Astrocyte (in vitro differentiated cells and primary cell): ENCODE measurements at regions not wholly inside any gene's neighbourhood (a gene's known extent, or its start where the extent isn't known, plus 50 kb on each side); places are given as distances from the start of the nearest gene placed in this dataset.
A peak's percentile ranks its signal among the peaks of the same experiment; 100 is the strongest.
"Not testable (repeated sequence)": the region's sequence is repeated elsewhere in the genome, so short reads cannot be mapped to it uniquely, and the experiment has no call there.

ENCODE experiments used
- DNase-seq: peaks from one replicate; pipeline ENCODE4 v3.0.0-alpha.2; 2010; ENCODE audit warnings: low read depth
- FAIRE-seq: peaks from 2 replicates; lab custom pipeline; 2011; peaks lifted over from hg19 to GRCh38; lab: Jason Lieb, UNC
- H2AFZ ChIP-seq: 2 replicates; pipeline ENCODE4 v1.6.0; 2012; ENCODE audit warnings: low read depth, low read length, inconsistent platforms
- H3K27ac ChIP-seq: 2 replicates; pipeline ENCODE4 v1.5.1; 2011; ENCODE audit warnings: low read depth, low read length, inconsistent platforms
- H3K27me3 ChIP-seq: 2 replicates; pipeline ENCODE4 v1.6.0; 2011; ENCODE audit warnings: low read length, inconsistent platforms; ENCODE audit not compliant: insufficient read depth
- H3K36me3 ChIP-seq: 2 replicates; pipeline ENCODE4 v1.5.1; 2011; ENCODE audit warnings: low read length, inconsistent platforms; ENCODE audit not compliant: insufficient read depth
- H3K4me1 ChIP-seq: 2 replicates; pipeline ENCODE4 v1.5.1; 2011; ENCODE audit warnings: low read length, inconsistent platforms; ENCODE audit not compliant: insufficient read depth
- H3K4me2 ChIP-seq: 2 replicates; pipeline ENCODE4 v1.6.0; 2012; ENCODE audit warnings: low read length, inconsistent platforms
- H3K4me3 ChIP-seq: 2 replicates; pipeline ENCODE4 v1.5.1; 2011; ENCODE audit warnings: low read depth, mild to moderate bottlenecking, low read length, inconsistent platforms; ENCODE audit not compliant: insufficient read depth
- H3K79me2 ChIP-seq: 2 replicates; pipeline ENCODE4 v1.6.0; 2012; ENCODE audit warnings: mild to moderate bottlenecking, low read length, inconsistent platforms; ENCODE audit not compliant: insufficient read depth
- H3K9ac ChIP-seq: 2 replicates; pipeline ENCODE4 v1.6.0; 2012; ENCODE audit warnings: mild to moderate bottlenecking, low read length, inconsistent platforms
- H3K9me3 ChIP-seq: 2 replicates; pipeline ENCODE4 v1.5.1; 2012; ENCODE audit warnings: low read depth, mild to moderate bottlenecking, low read length, inconsistent platforms; ENCODE audit not compliant: insufficient read depth
- H4K20me1 ChIP-seq: 2 replicates; pipeline ENCODE4 v1.6.0; 2012; ENCODE audit warnings: low read length, inconsistent platforms; ENCODE audit not compliant: insufficient read depth
- H3K27ac Mint-ChIP-seq: one replicate; pipeline ENCODE4 v1.8.0; 2021; ENCODE audit warnings: mild to moderate bottlenecking, mixed read lengths; ENCODE audit not compliant: unreplicated experiment
- H3K27me3 Mint-ChIP-seq: one replicate; pipeline ENCODE4 v1.8.0; 2021; ENCODE audit warnings: low read depth, mixed read lengths; ENCODE audit not compliant: unreplicated experiment
- H3K36me3 Mint-ChIP-seq: one replicate; pipeline ENCODE4 v1.8.0; 2021; ENCODE audit warnings: low read depth, mixed read lengths; ENCODE audit not compliant: unreplicated experiment
- H3K4me1 Mint-ChIP-seq: one replicate; pipeline ENCODE4 v1.8.0; 2021; ENCODE audit warnings: low read depth, mixed read lengths; ENCODE audit not compliant: unreplicated experiment
- H3K4me3 Mint-ChIP-seq: one replicate; pipeline ENCODE4 v1.8.0; 2021; ENCODE audit warnings: mild to moderate bottlenecking, moderate library complexity, mixed read lengths; ENCODE audit not compliant: unreplicated experiment
- H3K9me3 Mint-ChIP-seq: one replicate; pipeline ENCODE4 v1.8.0; 2021; ENCODE audit warnings: mild to moderate bottlenecking, mixed read lengths; ENCODE audit not compliant: unreplicated experiment
- EZH2 ChIP-seq: IDR thresholded peaks from 2 replicates; pipeline ENCODE4 v1.6.1; 2012; ENCODE audit warnings: mild to moderate bottlenecking, low read length, inconsistent platforms; ENCODE audit not compliant: insufficient read depth
- TF ChIP-seq, protein P1 (sequence below): IDR thresholded peaks from 2 replicates; pipeline ENCODE4 v1.5.1; 2011; ENCODE audit warnings: low read depth, mild to moderate bottlenecking, inconsistent platforms, low read length, moderate library complexity; ENCODE audit not compliant: insufficient read depth

DNA sequence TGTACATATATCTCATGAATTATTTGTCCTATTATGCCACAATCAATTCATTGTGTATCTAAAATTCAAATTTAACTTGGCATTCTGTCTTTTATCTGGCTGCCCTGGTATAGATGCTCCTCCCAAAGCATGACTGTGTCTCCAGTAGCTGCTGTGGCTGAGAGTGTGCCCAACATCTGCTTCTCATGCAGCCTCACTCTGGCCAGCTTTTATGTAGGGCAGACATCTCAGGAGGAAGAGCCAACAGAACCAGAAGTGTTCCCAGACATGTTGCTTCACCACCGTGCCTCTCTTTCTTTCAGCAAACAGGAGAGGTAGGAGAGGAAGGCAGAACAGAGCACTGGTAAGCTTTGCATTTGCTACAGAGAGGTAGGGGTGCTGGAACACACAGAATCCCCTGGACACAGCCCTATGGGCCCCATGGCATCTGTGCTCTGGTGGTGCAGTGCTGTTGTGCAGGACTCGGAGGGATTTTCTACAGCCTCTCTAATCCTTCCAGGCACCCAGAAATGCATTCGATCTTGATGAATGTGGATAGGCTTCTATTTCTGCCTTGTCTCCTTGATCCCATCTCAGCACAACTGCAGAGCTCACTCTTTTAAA lies 637.1 kb downstream of the UTRN start:
- no peak overlapping the region for H3K4me3 ChIP-seq
- H3K9me3 ChIP-seq: no peaks in the 10 kb centered on the region
- TF ChIP-seq EZH2: no peak
- TF ChIP-seq, protein P1, sequence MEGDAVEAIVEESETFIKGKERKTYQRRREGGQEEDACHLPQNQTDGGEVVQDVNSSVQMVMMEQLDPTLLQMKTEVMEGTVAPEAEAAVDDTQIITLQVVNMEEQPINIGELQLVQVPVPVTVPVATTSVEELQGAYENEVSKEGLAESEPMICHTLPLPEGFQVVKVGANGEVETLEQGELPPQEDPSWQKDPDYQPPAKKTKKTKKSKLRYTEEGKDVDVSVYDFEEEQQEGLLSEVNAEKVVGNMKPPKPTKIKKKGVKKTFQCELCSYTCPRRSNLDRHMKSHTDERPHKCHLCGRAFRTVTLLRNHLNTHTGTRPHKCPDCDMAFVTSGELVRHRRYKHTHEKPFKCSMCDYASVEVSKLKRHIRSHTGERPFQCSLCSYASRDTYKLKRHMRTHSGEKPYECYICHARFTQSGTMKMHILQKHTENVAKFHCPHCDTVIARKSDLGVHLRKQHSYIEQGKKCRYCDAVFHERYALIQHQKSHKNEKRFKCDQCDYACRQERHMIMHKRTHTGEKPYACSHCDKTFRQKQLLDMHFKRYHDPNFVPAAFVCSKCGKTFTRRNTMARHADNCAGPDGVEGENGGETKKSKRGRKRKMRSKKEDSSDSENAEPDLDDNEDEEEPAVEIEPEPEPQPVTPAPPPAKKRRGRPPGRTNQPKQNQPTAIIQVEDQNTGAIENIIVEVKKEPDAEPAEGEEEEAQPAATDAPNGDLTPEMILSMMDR: no peak
- Mint-ChIP-seq H3K4me1 (peaks cover 13% of the 10 kb centered on the region), H3K9me3 (peaks cover 9% of the 10 kb centered on the region), H3K27ac (no peak overlapping the region), H3K36me3 (peaks cover 8% of the 10 kb centered on the region), H3K27me3 (no peaks in the 10 kb centered on the region), H3K4me3 (no peak overlapping the region)
- H3K4me1 ChIP-seq: no peaks in the 10 kb centered on the region
- DNase-seq (no peak), FAIRE-seq (no peak)
- no peaks in the 10 kb centered on the region for H3K36me3 ChIP-seq
- peak overlapping the region; percentile 32 for H2AFZ ChIP-seq
- no peaks in the 10 kb centered on the region for H3K27me3 ChIP-seq
- no peak overlapping the region for H3K9ac ChIP-seq
- no peak overlapping the region for H3K27ac ChIP-seq
- no peaks in the 10 kb centered on the region for H3K79me2 ChIP-seq
- H3K4me2 ChIP-seq: no peak overlapping the region
- no peaks in the 10 kb centered on the region for H4K20me1 ChIP-seq

DNA sequence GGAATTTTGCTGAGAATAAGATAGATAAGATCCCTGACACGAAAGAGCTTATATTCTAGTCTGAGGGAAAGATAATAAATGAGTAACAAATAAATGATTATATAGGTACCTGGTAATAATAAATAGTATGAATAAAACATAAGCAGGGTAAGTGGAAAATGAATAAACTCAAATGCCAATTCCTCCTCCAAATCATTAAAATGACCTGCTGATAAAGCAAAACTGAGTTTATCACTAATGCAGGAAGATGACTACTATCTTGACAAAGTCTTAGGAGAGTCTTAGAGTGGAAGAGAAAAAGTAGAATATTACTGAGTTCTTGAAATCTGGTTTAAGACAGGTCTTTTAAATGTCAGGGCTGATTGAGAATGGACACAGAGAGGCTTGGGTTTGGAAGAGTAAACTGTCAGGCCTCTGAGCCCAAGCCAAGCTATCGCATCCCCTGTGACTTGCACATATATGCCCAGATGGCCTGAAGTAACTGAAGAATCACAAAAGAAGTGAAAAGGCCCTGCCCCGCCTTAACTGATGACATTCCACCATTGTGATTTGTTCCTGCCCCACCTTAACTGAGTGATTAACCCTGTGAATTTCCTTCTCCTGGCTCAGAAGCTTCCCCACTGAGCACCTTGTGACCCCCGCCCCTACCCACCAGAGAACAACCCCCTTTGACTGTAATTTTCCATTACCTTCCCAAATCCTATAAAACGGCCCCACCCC lies 637.8 kb downstream of the UTRN start:
- peaks cover 13% of the 10 kb centered on the region for H3K4me1 Mint-ChIP-seq
- H4K20me1 ChIP-seq, H3K9me3 Mint-ChIP-seq, H3K27me3 ChIP-seq, H3K4me3 Mint-ChIP-seq, DNase-seq, H3K9me3 ChIP-seq, H3K4me2 ChIP-seq, H3K9ac ChIP-seq, H3K36me3 Mint-ChIP-seq, FAIRE-seq, H2AFZ ChIP-seq, H3K36me3 ChIP-seq, H3K27ac ChIP-seq, H3K4me1 ChIP-seq, H3K27me3 Mint-ChIP-seq, H3K79me2 ChIP-seq, H3K4me3 ChIP-seq: not testable (repeated sequence)
- H3K27ac Mint-ChIP-seq: peak overlapping the region; percentile 45

DNA sequence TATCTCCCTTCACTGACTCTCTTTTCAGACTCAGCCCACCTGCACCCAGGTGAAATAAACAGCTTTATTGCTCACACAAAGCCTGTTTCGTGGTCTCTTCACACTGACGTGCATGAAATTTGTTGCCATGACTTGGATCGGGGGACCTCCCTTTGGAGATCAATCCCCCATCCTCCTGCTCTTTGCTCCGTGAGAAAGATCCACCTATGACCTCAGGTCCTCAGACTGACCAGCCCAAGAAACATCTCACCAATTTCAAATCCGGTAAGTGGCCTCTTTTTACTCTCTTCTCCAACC lies 638.3 kb downstream of the UTRN start:
- H3K4me1 ChIP-seq, FAIRE-seq, H3K27me3 ChIP-seq, H3K9me3 ChIP-seq, H2AFZ ChIP-seq, H3K9ac ChIP-seq, H3K4me3 Mint-ChIP-seq, H3K27me3 Mint-ChIP-seq, H4K20me1 ChIP-seq, DNase-seq, H3K4me3 ChIP-seq, H3K27ac ChIP-seq, H3K36me3 ChIP-seq, H3K4me2 ChIP-seq, H3K36me3 Mint-ChIP-seq, H3K9me3 Mint-ChIP-seq, H3K79me2 ChIP-seq: not testable (repeated sequence)
- Mint-ChIP-seq H3K27ac (peak overlapping the region; percentile 45), H3K4me1 (peaks cover 13% of the 10 kb centered on the region)
